ENCODE measurements at regions not wholly inside any gene's neighbourhood (a gene's known extent, or its start where the extent isn't known, plus 50 kb on each side); places are given as distances from the start of the nearest gene placed in this dataset.
"Not testable (repeated sequence)": the region's sequence is repeated elsewhere in the genome, so short reads cannot be mapped to it uniquely, and the experiment has no call there.

DNA sequence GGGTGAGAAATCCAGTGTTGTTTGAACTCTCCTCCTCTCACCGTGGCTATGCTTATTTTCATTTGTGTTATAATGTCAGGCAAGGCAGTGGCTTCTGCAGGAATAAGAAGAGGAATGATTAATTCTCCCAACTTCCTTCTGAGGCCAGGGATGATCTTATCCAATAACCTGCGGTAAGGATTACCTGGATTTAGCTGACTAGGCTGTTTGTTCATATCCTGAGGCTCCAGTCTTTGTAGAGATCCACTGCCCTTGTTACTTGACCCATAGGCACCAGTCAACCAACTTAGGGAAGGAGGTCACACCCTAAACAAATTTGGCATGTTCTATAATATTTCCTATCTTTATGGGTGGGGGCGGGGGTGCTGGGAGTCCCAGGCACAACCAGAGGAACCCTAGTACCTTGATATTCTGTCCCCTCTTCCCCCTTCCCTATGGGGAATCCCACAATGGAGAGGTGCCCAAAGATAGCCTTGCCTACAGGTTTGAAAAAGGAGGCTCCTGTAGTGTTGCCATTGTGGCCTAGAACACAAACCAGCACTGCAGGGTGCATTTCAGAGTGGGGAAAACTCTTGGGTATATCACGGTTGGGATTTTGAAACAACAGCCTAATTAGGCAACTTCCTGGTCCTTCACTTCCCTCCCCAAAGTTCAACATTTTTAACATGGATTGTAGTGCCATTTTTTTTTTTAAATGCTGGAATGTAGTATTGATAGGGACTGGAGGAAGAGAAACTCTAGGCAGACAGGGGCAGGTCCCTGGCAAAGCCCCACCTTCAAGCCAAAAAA is 977.5 kb upstream of the SPRY2 start:
- DNase-seq, result no peak

DNA sequence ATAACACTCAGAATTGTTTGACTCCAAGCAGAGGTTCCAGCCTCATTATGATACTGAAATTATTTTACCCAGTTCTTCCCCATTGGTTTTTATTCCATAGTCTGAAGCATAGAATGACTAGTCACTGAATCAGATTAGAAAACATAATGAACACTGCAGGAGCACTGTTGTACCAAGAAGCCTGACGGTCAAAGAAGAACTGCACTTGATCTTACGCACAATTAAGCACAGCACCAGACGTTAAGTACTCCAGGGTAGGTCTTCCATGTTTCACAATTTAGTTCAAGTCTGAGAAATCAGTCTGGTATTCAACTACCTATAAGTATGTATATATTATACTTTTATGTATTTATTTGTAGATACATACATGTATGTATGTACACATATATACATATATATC is 973.5 kb upstream of the SPRY2 start:
- DNase-seq, result no peak

DNA sequence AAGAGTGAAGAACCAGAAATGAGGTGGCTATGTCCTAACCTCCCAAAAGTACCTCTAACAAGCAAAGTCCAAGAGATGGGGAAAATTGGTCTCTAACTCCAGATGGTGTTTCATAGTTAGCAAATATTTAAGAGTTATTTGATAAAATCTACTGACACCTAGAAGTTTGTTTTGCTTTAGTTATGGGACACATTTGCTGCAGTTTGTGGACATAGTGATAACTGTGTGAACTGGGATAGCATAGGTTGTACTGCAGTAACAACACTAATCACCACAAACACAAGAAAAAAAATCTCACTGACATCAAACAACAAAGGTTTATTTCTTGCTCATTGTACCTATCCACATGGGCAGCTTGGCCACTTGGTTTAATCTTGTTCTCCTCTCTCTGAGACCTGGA is 965.0 kb upstream of the SPRY2 start:
- DNase-seq, result no peak

DNA sequence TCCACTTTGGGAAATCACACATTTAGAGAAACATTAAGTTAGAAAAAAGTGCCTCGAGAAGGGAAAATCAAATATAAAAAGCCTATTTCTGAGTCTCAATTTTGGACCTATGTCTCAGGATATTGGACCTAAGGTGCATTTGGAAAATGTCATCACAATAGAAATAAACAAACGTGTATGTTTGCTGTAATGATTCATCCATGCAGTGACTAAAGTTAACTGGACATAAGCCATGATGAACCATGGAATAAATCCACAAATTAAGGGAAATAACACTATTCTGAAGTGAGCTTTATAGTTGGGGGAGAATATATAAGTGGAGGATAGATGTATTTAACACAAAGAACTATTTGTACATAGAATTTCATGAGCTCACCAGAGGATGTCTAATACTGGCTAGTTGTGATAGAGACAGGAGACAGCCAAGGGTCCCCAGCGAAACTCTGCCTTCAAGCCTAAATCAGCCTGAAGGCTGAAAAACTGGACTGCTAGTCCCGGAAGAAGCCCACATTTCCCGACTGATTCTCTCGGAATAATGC is 963.3 kb upstream of the SPRY2 start:
- DNase-seq, result no peak

DNA sequence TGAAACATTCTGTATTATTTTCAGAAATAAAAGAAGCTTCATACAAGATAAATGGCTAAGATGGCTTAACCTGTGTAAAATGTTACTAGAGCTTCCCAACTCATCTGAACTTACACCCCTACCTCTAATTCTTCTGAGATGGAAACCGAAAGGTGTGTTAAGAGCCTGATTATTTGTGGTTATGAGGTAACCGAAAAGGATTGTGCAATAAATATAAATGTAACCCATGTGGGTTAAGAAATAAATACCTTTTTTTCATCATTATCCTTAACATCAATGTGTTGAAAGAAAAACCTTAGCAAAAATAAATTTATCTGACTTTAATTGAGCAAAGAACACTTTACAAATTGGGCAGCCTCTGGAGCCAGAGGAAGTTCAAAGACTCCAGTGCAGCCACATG is 961.8 kb upstream of the SPRY2 start:
- DNase-seq, result no peak

DNA sequence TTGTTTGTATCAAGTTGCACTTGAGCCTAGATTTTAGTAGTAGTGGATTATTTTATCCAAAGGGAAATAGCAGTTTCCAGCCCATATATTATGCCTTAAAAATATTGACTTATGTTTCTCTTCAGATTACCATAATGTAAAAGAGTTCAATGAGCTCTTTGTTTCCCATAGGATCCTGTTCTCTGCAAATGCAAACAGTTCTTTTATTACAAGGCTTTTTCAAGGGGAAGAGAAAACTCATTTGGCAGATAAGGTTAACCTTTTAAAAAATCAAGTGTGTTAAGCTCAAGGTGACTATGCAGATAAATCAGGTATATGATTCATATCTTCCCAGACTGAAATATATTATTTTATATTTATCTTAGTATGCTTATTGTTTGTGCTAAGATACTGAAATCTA is 961.2 kb upstream of the SPRY2 start:
- no peak for DNase-seq

DNA sequence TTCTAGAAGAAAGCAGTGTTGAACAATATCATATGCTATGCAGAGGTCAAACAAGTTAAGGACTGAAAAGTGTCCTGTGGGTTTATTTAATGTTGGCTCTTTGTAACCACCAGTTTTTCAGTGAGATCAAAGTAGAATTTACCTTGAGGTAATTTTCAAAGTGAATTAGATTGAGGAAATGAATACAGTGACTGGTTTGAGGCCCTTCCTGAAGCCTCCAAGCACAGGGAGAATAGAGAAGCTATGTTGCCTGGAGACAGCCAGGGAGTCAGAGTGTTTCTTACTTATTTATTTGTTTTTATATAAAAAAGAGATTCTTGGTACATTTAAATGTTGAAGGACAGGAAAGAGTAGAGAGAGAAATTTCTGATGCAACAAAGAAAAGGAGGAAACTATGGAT is 954.3 kb upstream of the SPRY2 start:
- DNase-seq, result no peak

DNA sequence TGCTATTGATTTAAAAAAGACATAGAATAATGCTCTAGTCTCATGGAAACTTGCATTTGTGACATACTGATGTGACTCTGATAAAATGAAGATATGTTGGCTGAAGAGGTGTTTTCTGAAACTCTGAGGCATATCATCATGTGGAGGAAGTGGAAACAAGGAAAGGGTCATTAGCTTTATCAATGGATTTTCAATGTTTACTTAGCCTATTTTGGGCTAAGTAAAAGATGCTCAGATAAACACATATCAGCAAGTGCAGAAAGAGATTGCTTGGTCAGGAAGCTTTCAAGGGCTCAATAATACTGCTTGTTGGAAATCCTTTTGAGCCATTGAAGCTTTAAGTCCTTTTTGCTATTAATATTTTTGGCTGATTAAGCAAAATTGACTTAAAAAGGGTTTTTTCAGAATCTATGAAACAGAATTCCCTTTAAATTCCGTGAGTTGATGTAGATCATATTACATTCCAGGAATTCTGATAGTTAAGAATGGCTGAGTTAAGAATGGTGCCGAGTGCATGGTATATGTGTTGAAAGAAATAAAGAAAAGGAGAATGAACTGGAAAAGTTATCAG is 952.8 kb upstream of the SPRY2 start:
- no peak for DNase-seq

DNA sequence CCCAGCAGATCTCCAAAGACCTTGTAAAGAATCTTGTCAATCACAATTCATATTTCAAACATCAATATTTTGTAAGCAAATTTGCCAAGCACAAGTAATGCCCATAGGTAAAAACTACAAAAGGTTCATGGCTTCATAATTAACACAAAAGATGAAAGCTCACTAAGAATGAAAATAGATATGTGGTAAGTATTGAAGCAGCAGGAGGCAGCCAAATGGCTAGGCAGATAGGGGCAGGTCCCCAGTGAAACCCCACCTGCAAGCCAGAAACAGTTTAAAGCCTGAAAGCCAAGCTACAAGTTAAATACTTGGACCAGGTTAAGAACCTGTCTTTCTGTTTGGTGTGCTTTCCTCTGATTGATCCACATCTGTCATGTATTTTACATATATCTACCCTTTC is 942.6 kb upstream of the SPRY2 start:
- no peak for DNase-seq

DNA sequence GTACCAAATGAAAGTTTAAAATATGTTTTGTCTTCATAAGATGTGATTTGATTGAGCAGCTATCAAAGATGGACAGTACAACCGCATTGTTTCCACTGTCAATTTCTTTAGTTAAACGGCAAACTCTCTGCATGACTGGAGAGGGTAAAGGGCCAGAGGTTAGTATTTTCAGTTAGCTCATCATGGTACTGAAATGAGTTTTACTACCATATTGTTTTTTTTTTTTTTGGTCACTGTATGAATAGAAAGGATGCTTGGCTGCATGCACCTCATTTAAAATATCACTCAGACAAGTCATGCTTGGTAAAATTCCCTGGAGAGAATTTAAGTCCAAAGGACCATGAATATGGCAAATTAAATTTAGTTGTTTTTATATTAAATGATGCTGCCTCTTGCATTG is 942.1 kb upstream of the SPRY2 start:
- no peak for DNase-seq

DNA sequence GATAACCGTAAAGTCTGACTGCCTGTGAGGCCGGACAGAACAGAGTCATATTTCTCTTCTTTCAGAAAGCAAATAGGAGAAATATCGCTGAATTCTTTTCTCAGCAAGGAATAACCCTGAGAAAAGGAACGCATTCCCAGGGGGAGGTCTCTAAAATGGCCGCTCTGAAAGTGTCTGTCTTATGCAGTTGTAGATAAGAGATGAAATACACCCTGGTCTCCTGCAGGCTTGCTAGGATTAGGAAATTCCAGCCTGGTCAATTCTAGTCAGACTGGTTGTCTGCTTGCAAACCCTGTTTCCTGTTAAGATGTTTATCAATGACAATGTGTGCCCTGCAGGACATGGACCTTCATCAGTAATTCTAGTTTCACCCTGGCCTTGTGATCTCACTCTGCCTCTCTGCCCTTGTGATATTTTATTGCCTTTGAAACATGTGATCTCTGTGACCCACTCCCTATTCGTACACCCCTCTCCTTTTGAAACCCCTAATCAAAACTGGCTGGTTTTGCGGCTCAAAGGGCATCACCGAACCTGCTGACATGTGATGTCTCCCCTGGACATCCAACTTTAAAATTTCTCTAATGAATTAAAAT is 934.8 kb upstream of the SPRY2 start:
- DNase-seq, result no peak

DNA sequence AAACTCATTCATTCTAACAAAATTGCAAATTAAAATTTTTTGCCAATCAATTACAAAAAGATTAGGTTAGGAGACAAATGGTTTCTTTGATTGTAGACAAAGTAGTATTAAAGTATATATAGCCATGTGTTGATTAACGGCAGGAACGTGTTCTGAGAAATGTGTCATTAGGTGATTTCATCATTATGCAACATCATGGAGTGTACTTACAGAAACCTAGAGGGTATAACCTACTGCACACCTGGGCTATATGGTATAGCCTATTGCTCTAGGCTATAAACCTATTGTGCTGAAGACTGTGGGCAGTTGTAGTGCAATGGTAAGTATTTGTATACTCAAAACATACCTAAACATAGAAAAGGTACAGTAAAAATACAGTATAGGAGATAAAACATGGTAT is 906.8 kb upstream of the SPRY2 start:
- DNase-seq, result no peak

DNA sequence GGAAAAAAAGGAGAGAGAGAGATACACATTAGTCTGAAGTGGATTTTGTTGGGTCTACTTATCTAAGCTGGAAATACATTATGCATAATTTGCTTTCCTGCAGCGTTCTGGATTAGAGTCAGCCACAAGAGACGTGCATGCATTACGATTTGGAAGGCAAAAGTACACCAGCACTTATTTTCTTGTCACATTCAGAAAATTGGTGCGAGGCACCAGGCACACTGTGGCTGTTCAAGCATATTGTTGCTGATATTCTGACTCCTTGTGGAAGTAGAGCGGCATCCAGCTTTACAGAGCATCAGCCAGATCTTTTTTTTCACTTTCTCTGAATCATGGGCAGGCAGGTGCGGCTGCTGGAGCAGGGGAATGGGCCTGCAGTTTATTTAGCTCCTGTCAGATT is 905.6 kb upstream of the SPRY2 start:
- no peak for DNase-seq

DNA sequence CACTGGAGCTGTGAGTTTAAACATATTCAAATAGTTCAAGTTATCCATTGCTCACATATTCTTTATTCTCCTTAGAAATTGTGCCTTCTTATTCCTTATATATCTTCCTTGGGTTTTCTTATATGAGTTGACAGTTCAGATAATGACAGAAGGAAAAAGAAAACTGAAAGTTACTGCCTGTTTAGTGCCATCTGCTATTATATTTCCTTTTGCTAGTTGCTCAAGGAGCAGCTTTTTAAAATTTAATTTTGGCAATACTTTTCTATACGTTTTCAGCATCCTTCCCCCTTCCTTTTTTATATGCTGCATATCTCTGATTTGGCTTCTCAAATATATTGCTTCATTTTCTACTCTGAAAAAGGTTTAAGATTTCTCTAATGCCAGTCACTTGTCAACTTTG is 903.1 kb upstream of the SPRY2 start:
- no peak for DNase-seq

DNA sequence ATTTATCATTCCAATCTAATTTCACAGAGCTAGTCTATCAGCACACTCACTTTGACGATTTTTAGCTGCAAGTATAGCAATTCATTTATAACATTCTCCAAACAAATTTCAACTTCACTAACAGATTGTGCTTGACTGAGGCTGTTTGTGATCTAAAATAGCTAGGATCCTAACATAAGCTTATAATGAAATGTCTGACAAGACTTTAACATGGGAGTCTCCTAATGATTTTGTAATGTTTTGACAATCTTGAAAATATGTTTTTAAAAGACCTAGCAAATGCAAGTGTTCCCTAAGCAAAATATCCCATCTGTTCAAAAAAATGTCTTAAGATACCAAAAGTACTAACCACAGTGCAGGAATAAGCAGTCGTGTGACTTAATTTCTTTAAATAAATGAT is 889.5 kb upstream of the SPRY2 start:
- DNase-seq, result no peak

DNA sequence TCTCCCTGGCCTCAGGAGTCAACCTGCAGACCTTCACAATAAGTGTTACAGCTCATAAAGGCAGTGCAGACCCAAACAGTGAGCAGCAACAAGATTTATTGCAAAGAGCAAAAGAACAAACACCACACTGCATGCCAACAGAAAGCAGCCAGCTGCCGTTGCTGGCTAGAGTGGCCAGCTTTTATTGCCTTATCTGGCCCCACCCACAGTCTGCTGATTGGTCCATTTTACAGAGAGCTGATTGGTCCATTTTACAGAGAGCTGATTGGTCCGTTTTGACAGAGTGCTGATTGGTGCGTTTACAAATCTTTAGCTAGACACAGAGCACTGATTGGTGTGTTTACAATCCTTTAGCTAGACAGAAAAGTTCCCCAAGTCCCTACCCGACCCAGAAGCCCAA is 885.9 kb upstream of the SPRY2 start:
- not testable (repeated sequence) for DNase-seq

DNA sequence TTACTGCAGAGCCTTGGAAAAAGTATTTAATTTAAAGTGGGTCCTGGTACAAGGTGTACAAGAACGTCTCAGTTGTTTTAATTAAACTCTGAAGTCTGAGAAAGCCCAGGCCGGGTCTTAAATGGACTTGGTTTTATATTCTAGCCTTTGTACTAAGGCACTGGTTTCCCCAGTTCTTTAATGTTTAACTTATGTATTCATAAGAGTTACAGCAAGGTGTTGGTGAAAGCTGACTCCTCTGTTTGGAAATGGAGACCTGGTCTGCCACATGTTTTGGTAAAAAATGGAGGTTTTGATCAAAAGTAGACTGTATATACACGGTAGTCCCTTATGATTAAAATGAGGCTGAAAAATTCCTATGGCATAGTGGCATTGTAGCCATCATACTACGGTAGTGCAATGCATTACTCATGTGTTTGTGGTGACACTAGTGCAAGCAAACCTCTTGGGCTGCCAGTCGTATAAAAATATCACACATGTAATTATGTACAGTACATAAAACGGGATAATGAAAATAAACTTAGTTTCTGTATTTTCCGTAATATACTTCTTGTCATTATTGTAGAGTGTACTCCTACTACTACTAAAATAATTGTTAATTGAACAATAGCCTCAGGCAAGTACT is 883.4 kb upstream of the SPRY2 start:
- DNase-seq, result no peak

DNA sequence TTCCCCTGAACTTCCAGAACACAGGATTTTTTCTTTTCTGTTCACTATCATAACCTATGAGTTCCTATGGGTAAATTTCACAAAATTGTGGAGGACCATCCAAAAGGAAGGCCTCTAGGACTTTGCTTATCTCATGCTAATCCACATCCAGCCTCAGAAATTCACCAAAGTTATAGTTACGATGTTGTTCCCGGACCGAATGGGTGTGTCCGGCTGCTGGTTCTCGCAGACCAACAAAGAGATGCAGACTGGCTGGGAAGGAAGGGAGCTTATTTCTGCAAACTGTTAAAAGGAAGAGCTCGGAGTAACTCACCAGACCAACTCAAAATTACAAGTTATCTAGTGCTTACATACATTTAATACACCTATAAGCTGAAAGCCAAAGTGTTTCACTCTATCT is 882.9 kb upstream of the SPRY2 start:
- DNase-seq, result no peak

DNA sequence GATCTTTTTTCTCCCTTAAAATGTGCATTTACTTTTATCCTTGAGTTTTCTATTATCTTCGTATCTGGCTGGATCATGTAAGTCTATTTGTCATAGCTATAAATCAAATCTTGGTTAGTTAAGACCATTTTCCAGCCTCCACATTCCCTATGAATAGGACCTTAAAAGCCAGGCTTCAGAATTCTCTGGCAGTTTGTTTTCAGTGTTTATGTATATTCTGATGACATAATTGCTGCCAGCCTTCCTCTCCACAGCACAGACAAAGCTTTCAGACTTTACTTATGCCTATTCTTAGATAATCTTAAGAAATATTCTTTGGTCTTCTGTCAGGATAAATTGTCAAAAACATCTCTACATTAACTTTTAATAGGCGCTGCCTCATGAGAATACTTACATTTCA is 870.8 kb upstream of the SPRY2 start:
- DNase-seq, result no peak

DNA sequence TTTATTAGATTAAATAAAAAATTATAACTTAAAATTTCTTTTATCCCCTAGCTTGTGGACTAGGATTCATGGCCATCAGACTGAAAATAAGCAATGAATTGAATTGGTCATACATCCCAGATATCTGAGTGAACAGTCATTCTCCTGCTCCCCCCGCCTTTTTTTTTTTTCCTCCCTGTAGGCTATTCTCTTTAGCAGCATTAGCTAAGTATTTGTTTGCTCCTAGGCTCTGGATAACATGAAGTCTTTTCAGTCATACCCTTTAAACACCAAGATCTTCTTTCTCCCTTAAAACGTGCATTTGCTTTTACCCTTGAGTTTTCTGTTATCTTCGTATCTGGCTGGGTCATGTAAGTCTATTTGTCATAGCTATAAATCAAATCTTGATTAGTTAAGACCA is 866.7 kb upstream of the SPRY2 start:
- no peak for DNase-seq

DNA sequence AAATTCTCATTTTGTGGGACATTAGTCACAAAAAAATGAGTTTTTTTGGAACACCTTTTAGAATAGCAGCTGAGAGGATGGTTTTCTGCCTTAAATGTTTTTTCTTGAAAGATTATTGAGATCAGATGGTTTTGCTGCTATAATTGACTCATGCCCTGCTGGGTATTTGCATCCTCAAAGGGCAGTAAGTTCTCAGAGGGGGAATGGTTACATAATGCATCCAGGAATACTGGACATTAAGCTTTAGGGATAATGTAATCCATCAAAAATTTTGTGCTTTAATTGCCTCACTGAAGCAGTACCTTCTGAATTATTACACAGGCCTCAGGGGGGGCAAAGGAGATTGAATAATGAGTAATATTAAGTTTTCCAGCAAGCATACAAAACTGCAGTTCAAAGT is 866.3 kb upstream of the SPRY2 start:
- DNase-seq, result no peak

DNA sequence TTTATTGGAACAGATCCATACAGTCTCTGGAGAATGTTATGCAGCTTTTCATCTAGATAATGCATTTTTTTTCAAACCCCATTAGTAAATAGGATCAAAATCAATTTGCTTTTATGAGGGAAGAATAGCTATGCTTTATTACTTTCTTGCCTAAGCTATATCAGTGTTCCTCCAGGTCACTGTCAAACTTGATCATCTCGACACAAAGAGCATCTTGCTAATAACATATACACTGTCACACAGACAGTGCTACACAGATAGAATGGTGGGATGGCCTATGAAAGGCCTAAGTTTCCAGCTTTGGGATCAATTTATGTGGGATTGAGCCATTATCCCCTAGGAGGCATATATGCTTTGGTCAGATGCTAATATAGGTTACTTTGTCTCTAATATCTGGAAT is 862.9 kb upstream of the SPRY2 start:
- DNase-seq, result no peak

DNA sequence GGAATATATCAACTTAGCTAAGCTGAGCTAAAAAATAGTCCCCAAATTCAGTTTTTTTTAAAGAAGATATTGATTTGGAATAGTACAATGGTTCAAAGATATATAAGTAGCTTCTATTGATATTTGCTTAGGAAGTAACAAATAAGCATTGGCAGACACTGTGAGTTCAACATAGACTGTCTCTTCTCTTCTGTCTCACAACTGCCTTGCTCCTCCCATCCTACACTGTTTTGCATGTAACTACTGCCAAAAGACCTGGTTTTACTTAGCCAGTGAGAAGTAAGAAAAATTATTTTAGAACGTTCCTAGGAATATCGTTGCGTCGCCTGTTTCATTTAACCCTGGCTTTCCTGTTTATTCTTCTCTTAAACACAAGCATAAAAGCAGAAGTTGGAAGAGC is 859.0 kb upstream of the SPRY2 start:
- no peak for DNase-seq

DNA sequence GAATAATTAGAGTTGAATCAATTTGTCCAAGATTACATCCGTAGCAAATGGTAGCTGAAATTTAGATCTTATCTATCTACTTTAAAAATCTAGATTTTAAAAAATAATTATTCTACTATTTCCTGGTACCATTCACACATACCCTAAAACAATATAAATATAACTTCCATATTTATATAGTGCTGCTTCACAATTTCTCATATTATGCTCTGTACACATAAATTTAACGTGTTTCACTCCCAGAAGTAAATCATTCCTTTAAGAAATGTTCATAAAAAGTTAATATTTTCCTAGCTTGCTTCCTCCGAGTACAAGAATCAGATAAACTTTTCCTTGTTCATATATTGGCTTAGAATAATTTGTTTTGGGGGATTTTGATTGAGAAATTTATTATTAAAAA is 857.0 kb upstream of the SPRY2 start:
- no peak for DNase-seq

Data from T-helper 1 cell (primary cell).